ENCODE measurements at regions not wholly inside any gene's neighbourhood (a gene's known extent, or its start where the extent isn't known, plus 50 kb on each side); places are given as distances from the start of the nearest gene placed in this dataset.

DNA sequence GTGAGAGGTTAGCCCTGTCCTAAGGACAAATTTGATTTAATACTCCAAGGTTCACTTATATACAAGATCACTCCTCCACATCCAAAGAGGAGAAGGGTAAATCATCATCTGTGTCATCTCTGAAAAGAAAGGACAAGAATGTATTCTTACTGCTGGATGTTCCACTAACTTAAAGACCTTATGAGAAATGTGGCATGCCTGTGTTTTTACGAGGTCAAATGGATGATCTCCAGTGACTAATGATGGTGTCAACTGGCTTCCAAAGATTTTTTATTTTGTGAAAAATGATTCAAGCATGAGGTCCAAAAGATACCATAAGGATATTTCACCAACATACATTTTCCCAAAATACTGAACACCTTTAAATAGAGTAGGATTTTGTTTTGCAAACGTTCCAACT, 143.4 kb downstream of the PTCHD1 start:
- no peak for TF ChIP-seq EZH2 (IDR thresholded peaks at IDR 0.05; ENCODE audit: low read depth)
- TF ChIP-seq, protein P1, sequence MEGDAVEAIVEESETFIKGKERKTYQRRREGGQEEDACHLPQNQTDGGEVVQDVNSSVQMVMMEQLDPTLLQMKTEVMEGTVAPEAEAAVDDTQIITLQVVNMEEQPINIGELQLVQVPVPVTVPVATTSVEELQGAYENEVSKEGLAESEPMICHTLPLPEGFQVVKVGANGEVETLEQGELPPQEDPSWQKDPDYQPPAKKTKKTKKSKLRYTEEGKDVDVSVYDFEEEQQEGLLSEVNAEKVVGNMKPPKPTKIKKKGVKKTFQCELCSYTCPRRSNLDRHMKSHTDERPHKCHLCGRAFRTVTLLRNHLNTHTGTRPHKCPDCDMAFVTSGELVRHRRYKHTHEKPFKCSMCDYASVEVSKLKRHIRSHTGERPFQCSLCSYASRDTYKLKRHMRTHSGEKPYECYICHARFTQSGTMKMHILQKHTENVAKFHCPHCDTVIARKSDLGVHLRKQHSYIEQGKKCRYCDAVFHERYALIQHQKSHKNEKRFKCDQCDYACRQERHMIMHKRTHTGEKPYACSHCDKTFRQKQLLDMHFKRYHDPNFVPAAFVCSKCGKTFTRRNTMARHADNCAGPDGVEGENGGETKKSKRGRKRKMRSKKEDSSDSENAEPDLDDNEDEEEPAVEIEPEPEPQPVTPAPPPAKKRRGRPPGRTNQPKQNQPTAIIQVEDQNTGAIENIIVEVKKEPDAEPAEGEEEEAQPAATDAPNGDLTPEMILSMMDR (conservative IDR thresholded peaks at IDR 0.05) = no peak
- no peaks in the 10 kb centered on the region for H3K36me3 ChIP-seq (ENCODE audit: low read depth)
- H3K4me3 ChIP-seq = no peak overlapping the region
- no peaks in the 10 kb centered on the region for H3F3A ChIP-seq (ENCODE audit: insufficient read depth, low read depth)
- H3K9me3 ChIP-seq (ENCODE audit: insufficient read depth, low read depth) = no peaks in the 10 kb centered on the region
- H3K79me2 ChIP-seq (ENCODE audit: low read depth) = no peaks in the 10 kb centered on the region
- no TSS peak for BruUV-seq (replicated peaks)
- no peak overlapping the region for H3K4me2 ChIP-seq
- no peaks in the 10 kb centered on the region for H3K27me3 ChIP-seq (ENCODE audit: insufficient read depth, low read depth)
- intact Hi-C loops (cut with micrococcal nuclease; ENCODE audit: unreplicated experiment) = no loop called here
- DNase-seq = no peak
- H3K27ac ChIP-seq = no peak overlapping the region
- H4K20me1 ChIP-seq (ENCODE audit: insufficient read depth) = no peaks in the 10 kb centered on the region
- H3K9me2 ChIP-seq (ENCODE audit: insufficient read depth) = no peaks in the 10 kb centered on the region
- no peak overlapping the region for H2AFZ ChIP-seq
- ChIA-PET POLR2A (ENCODE audit: unreplicated experiment) (no interaction called here), CTCF (no interaction called here)
- no peaks in the 10 kb centered on the region for H3K4me1 ChIP-seq (replicated peaks; ENCODE audit: insufficient read depth)

DNA sequence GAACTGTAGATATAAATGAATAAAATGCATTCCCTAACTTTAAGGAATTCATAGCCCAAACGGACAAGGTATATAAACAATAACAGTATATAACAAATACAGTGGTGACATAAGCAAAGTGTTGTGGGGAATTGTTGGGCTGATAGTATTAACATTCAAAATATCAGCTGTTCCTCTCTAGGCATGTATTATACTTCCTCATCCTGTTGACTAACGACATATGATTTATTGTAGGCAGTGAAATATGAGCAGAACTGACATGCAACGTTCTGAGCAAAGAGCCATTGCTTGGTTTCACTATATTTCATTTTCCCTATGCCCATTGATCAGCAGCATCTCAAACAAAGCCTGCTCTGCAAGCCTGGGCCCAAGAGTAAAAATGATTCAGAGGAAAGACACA, 143.9 kb downstream of the PTCHD1 start:
- Histone ChIP-seq H3K27me3 (ENCODE audit: insufficient read depth, low read depth) (no peaks in the 10 kb centered on the region), H4K20me1 (ENCODE audit: insufficient read depth) (no peaks in the 10 kb centered on the region), H3K4me2 (no peak overlapping the region), H3F3A (ENCODE audit: insufficient read depth, low read depth) (no peaks in the 10 kb centered on the region), H3K9me2 (ENCODE audit: insufficient read depth) (no peaks in the 10 kb centered on the region), H3K27ac (no peak overlapping the region), H3K36me3 (ENCODE audit: low read depth) (no peaks in the 10 kb centered on the region), H3K9me3 (ENCODE audit: insufficient read depth, low read depth) (no peaks in the 10 kb centered on the region), H2AFZ (no peak overlapping the region), H3K79me2 (ENCODE audit: low read depth) (no peaks in the 10 kb centered on the region), H3K4me3 (no peak overlapping the region), H3K4me1 (replicated peaks; ENCODE audit: insufficient read depth) (no peaks in the 10 kb centered on the region)
- ChIA-PET CTCF (no interaction called here), POLR2A (ENCODE audit: unreplicated experiment) (no interaction called here)
- no peak for DNase-seq
- TF ChIP-seq EZH2 (IDR thresholded peaks at IDR 0.05; ENCODE audit: low read depth) = no peak
- BruUV-seq (replicated peaks) = no TSS peak
- intact Hi-C loops (cut with micrococcal nuclease; ENCODE audit: unreplicated experiment) = no loop called here

DNA sequence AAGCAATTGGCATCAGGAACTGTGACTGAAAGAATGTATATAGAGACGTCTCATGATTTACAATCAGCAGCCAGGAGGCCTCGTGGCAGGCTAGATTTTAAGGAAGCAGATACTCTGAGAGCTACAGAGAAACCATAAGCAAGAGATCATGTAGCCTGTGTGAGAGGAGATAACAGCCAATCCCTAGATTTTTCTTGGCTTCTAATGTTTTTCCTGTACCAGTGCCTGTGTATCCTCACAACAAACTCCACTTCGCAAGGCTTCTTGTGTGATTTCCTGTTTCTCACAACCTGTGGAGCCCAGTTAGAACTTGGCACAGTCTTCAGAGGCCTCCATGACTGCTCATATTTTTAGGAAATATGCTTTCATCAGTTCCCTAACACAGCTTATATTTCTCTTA, 147.9 kb downstream of the PTCHD1 start:
- intact Hi-C loops (cut with micrococcal nuclease; ENCODE audit: unreplicated experiment) = no loop called here
- no TSS peak for BruUV-seq (replicated peaks)
- Histone ChIP-seq H3K27ac (no peak overlapping the region), H3K36me3 (ENCODE audit: low read depth) (no peaks in the 10 kb centered on the region), H4K20me1 (ENCODE audit: insufficient read depth) (no peaks in the 10 kb centered on the region), H2AFZ (no peak overlapping the region), H3K9me3 (ENCODE audit: insufficient read depth, low read depth) (no peaks in the 10 kb centered on the region), H3K9me2 (ENCODE audit: insufficient read depth) (no peaks in the 10 kb centered on the region), H3K4me3 (no peak overlapping the region), H3K4me1 (replicated peaks; ENCODE audit: insufficient read depth) (no peaks in the 10 kb centered on the region), H3F3A (ENCODE audit: insufficient read depth, low read depth) (no peaks in the 10 kb centered on the region), H3K27me3 (ENCODE audit: insufficient read depth, low read depth) (no peaks in the 10 kb centered on the region), H3K79me2 (ENCODE audit: low read depth) (no peaks in the 10 kb centered on the region), H3K4me2 (no peak overlapping the region)
- TF ChIP-seq, protein P1 (conservative IDR thresholded peaks at IDR 0.05) = no peak
- TF ChIP-seq EZH2 (IDR thresholded peaks at IDR 0.05; ENCODE audit: low read depth) = no peak
- CTCF ChIA-PET = no interaction called here
- no peak for DNase-seq
- POLR2A ChIA-PET (ENCODE audit: unreplicated experiment) = no interaction called here

DNA sequence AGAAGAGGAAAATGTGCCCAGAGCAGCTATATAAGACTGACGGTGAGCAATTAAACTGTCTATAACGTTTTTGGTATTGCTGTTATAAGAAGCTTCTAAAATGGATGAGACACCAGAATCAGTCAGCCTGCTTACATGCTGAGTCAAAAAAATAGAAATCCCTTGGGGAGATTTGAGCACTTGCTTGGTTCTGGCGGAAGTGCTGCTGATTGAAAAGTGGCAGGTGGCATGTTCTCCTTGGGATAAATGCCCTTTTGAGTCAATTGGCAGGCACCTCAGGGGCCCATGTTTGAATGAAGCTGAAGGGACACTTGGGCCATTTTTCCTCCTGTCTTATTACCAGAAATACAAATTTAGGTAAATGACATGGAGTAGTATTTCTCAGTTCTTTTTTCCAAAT, 148.7 kb downstream of the PTCHD1 start:
- intact Hi-C loops (cut with micrococcal nuclease; ENCODE audit: unreplicated experiment) = no loop called here
- no peak for TF ChIP-seq EZH2 (IDR thresholded peaks at IDR 0.05; ENCODE audit: low read depth)
- TF ChIP-seq, protein P1 (conservative IDR thresholded peaks at IDR 0.05) = no peak
- Histone ChIP-seq H3F3A (ENCODE audit: insufficient read depth, low read depth) (no peaks in the 10 kb centered on the region), H3K4me2 (no peak overlapping the region), H3K27ac (no peak overlapping the region), H4K20me1 (ENCODE audit: insufficient read depth) (no peaks in the 10 kb centered on the region), H3K9me2 (ENCODE audit: insufficient read depth) (no peaks in the 10 kb centered on the region), H3K36me3 (ENCODE audit: low read depth) (no peaks in the 10 kb centered on the region), H3K4me3 (no peak overlapping the region), H2AFZ (no peak overlapping the region), H3K79me2 (ENCODE audit: low read depth) (no peaks in the 10 kb centered on the region), H3K4me1 (replicated peaks; ENCODE audit: insufficient read depth) (no peaks in the 10 kb centered on the region), H3K27me3 (ENCODE audit: insufficient read depth, low read depth) (no peaks in the 10 kb centered on the region), H3K9me3 (ENCODE audit: insufficient read depth, low read depth) (no peaks in the 10 kb centered on the region)
- CTCF ChIA-PET = no interaction called here
- no peak for DNase-seq
- POLR2A ChIA-PET (ENCODE audit: unreplicated experiment) = no interaction called here
- BruUV-seq (replicated peaks) = no TSS peak

Measured in PC-9 (cell line).